GM19328 (cell line): ENCODE measurements at regions not wholly inside any gene's neighbourhood (a gene's known extent, or its start where the extent isn't known, plus 50 kb on each side); places are given as distances from the start of the nearest gene placed in this dataset.

Source experiments
- ATAC-seq: cut with Tn5 transposase; IDR thresholded peaks from one replicate; pipeline ENCODE4 v1.9.1; 2021; ENCODE audit warnings: mild to moderate bottlenecking, moderate library complexity; ENCODE audit not compliant: unreplicated experiment

- no peak for ATAC-seq
Observed at GRCh38 chr1:200319148-200319547, 90.7 kb downstream of the ZNF281 start.

DNA sequence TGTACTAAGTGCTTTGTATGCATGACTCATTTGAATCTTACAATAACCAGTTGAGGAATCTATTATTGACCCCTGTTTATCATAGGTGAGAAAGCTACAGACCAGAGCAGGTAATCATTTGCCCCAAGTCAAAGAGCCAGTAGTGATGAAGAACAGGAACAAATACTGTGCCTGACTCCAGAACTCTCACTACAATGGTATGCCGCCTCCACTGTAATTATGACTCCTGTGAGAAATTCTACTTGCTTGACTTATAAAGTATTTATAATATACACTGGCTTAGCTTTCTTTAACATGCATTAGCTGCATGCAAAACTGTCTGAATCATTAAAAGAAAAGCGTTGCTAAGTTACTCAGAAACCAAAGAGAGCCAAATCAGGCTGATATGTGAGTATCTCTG lies 92.6 kb downstream of the ZNF281 start:
- no peak for ATAC-seq

GRCh38 chr1:200316148-200316803 lies 93.6 kb downstream of the ZNF281 start:
- no peak for ATAC-seq

DNA sequence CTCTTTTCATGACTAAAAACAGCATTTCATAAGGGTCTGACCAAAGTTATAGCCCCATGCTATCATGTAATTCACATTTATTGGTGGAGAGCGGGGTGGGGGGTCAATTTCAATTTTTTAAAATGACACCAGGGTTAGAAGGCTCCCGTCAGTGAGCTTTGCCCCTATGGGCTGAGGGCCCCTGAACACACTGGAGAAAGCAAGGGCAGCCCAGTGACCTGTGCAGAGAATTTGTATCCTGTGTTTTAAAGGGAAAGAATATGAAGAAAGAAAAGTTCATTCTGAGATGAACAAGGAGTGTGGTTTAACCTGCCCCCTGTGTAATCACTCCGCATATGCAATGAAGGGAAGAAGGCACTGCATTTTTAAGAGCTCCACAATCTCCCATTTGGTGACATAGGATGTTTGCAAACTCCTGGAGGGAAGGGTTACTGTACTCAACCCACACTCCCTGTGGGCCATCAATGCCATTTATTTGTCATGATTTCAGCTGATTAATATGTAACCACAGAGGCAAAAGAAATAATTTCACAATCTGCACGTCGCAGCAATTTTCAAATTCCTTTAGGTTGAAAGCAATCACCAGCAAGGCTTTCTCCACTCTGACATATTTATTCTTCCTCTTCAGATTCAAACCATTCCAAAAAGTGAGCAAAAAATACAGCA lies 95.6 kb downstream of the ZNF281 start:
- no peak for ATAC-seq

- no peak for ATAC-seq
Observed at GRCh38 chr1:200311256-200311655, 98.6 kb downstream of the ZNF281 start.

DNA sequence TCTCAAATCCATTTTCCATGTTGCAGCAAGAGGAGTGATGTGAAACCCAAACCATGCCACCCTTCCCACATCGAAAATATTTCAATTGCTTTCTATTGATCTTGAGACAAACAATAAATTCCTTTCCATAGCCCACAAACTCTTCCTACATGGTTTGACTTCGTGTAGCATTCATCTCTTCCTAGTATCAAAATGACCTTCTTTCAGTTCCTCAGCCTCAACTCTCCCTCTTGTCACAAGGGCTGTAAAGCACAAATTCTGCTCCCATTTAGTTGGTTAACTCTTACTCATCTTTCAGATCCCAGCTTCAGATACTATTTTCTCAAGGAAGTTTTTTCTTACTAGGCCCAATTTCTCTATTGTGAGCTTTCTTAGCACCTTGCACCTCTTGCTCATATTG lies 99.0 kb downstream of the ZNF281 start:
- ATAC-seq: no peak

DNA sequence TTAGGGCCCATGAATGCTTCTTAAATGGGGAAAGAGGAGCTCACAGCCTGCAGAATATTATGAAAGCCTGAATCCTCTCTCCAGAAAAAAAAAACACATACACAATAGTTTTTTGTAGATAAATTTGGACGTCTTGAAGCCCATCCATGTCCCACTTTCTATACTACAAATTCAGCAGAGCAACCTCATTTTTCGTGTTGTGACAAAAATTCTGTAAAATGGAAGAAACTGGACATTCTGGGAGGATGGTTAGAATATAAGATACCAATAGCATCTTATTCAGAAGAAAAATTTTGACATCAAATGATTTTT lies 102.1 kb downstream of the ZNF281 start:
- no peak for ATAC-seq

GRCh38 chr1:200306944-200307754 lies 102.7 kb downstream of the ZNF281 start:
- ATAC-seq: no peak

DNA sequence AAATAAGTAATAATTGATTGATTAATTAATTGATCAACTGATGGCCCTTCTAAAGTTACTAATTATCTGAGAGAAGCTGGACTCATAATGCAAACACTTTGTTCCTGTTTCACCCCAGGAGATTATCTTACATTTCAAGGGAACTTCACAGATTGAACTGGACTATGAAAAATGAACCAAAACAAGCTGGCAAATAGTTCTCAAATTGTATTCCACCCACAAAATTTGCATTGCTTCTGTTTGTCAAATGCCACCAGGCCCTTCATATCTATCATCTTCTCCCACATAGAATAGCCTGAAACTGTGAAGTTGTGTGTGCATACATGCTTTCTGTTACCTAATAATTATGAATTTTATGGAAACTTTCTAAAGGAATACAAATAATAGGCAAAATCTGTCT lies 104.0 kb downstream of the ZNF281 start:
- no peak for ATAC-seq

GRCh38 chr1:200304171-200304570 lies 105.7 kb downstream of the ZNF281 start:
- ATAC-seq: no peak

- ATAC-seq: no peak
Observed at GRCh38 chr1:200302921-200303290, 106.9 kb downstream of the ZNF281 start.

GRCh38 chr1:200302192-200302920 lies 107.5 kb downstream of the ZNF281 start:
- ATAC-seq: peak; percentile 59

- no peak for ATAC-seq
Observed at GRCh38 chr1:200301152-200301551, 108.7 kb downstream of the ZNF281 start.

GRCh38 chr1:200299571-200299970 lies 110.3 kb downstream of the ZNF281 start:
- no peak for ATAC-seq

DNA sequence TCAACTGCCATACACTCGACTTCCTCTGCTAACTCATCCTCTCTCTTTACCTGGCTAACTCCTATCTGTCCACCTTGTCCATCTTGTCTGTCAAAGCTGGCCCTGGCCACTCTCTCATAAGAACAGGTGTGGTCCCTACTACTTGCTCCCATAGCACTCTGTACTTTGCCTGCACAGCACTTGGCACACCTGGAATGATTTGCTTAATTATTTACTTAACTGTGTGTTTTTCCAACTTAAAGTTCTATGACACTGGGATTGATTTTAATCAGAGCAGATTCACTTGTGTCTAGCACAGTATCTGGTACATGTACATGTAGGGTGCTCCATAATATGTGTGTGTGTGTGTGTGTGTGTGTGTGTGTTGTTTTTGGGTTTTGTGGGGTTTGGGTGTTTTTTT lies 111.6 kb downstream of the ZNF281 start:
- no peak for ATAC-seq

DNA sequence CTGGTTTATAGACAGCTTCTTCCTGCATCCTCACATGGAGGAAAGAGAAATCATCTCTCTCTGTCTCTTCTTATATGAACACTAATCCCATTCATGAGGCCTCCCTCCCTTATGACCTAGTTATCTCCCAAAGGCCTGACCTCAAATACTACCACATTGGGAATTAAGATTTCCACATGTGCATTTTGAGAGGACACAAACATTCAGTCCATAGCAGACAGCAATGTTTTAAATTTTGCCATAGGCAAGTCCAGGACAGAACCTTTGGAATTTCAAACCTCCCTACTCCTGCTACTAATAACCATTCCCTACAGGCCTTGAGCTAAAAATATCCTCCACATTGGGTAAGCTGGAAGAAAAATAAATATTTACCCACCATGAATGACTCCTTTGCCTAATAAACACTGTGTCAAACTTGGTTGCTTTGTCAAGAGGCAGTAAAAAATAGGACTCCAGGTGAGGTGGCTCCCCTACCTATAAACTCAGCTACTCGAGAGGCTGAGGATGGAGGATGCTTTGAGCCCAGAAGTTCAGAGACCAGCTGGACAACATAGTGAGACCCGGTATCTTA lies 113.7 kb downstream of the ZNF281 start:
- no peak for ATAC-seq

GRCh38 chr1:200294241-200294640 lies 115.6 kb downstream of the ZNF281 start:
- no peak for ATAC-seq

- ATAC-seq: no peak
Observed at GRCh38 chr1:200292699-200293098, 117.1 kb downstream of the ZNF281 start.

DNA sequence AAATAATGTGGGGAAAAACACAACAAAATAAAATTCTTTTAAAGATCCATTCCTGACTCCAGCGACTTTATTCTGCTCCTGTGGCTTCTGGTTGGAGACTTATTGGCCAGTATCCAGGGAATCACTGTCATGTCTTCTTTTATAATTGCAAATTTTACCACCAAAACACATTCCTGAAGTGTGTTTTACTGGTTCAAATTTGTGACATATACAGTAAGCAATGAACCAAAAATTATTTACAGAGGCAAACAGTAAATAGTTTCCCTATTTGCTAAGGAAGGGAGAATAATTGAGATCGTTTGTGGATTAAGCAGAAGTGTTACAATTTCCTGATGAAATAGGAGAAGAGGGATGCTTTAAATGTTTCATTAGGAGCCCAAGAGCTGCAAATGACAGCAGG lies 118.7 kb downstream of the ZNF281 start:
- no peak for ATAC-seq

- no peak for ATAC-seq
Observed at GRCh38 chr1:200290010-200290685, 119.7 kb downstream of the ZNF281 start.

DNA sequence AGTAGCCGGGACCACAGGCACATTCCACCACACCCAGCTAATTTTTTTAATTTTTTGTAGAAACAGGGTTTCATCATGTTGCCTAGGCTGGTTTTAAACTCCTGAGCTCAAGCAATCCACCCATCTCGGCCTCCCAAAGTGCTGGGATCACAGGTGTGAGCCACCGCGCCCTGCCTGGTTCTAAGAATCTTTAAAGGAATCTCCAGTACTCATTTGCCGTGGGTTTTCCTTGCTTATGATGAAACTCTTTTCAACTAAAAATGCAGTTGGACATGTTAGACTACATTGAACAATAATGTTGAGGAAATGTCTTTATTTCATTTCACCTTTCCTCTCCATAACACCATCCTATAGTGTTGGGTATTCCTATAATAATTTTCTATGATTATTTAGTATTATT lies 121.6 kb downstream of the ZNF281 start:
- ATAC-seq: no peak
